K562 (cell line): ENCODE measurements at regions not wholly inside any gene's neighbourhood (a gene's known extent, or its start where the extent isn't known, plus 50 kb on each side); places are given as distances from the start of the nearest gene placed in this dataset.

Experiments
- ATAC-seq: fragments of 200-7000 bp; cut with Tn5 transposase; 3 replicates; pipeline ENCODE4 v1.9.1; 2020; ENCODE audit warnings: moderate library complexity
- BruUV-seq: library from RNA; stranded (reverse); fragments of 400-500 nt; replicated peaks from 2 replicates; lab custom pipeline; 2021; lab: Mats Ljungman, UMichigan
- CTCF ChIA-PET: fragments of 300-600 bp; formaldehyde crosslinking; extraction: SDS; loops from one replicate; lab custom pipeline; 2021; ENCODE audit warnings: low intra/inter-chr PET ratio; lab: Yijun Ruan, JAX
- POLR2A ChIA-PET: fragments of 300-600, 350-650 bp; sonication (Branson Sonifier 250); formaldehyde crosslinking; extraction: SDS; loops from one replicate; lab custom pipeline; 2021; ENCODE audit warnings: antibody characterized with exemption, inconsistent platforms; lab: Yijun Ruan, JAX
- DNase-seq, 4 experiments: peaks; one replicate each; pipeline versions ENCODE4 v3.0.0 to v3.0.0-alpha.2; 2011 to 2018; ENCODE audit warnings: low spot score in 3 of 4, mixed read lengths in 3 of 4; ENCODE audit errors: extremely low read depth in 1 of 4
- FAIRE-seq: peaks from 2 replicates; lab custom pipeline; 2011; peaks lifted over from hg19 to GRCh38; lab: Jason Lieb, UNC
- H2AFZ ChIP-seq: 2 replicates; pipeline ENCODE4 v1.6.0; 2011; ENCODE audit warnings: low read depth, low read length, control low read depth, inconsistent platforms
- H3K27ac ChIP-seq: fragments of 200-600 bp; 3 replicates; pipeline ENCODE4 v1.8.0; 2011; ENCODE audit warnings: low read depth, mild to moderate bottlenecking, control low read depth, inconsistent platforms, low read length, moderate library complexity, mixed read lengths; ENCODE audit errors: extremely low read depth
- H3K27me3 ChIP-seq, 2 experiments: fragments of 300-600 bp in 1 of 2; 2 replicates in 1 of 2; 3 replicates in 1 of 2; pipeline versions ENCODE4 v1.6.0 to v1.8.0; 2011; ENCODE audit warnings: inconsistent platforms in 2 of 2, low read length in 2 of 2, mild to moderate bottlenecking in 1 of 2, mixed read lengths in 1 of 2, moderate library complexity in 1 of 2; ENCODE audit not compliant: control insufficient read depth in 2 of 2, insufficient read depth in 2 of 2
- H3K36me3 ChIP-seq: fragments of 300-600 bp; 3 replicates; pipeline ENCODE4 v1.8.0; 2011; ENCODE audit warnings: mild to moderate bottlenecking, low read length, inconsistent platforms; ENCODE audit not compliant: control insufficient read depth, insufficient read depth
- H3K4me1 ChIP-seq, 2 experiments: fragments of 200-600 bp in 1 of 2; replicated peaks in 1 of 2; 2 replicates in 1 of 2; 3 replicates in 1 of 2; pipeline versions ENCODE4 v1.5.1 to v1.8.0; 2011; ENCODE audit warnings: inconsistent platforms in 2 of 2, low read length in 2 of 2, mild to moderate bottlenecking in 1 of 2, mixed read lengths in 1 of 2, moderate library complexity in 1 of 2; ENCODE audit not compliant: control insufficient read depth in 2 of 2, insufficient read depth in 2 of 2
- H3K4me2 ChIP-seq: 2 replicates; pipeline ENCODE4 v1.6.1; 2011; ENCODE audit warnings: low read length, control low read depth, inconsistent platforms, mixed read lengths; ENCODE audit not compliant: insufficient read depth
- H3K4me3 ChIP-seq: fragments of 200-600 bp; sonication (generic), shearing (Covaris generic); 2 replicates; pipeline ENCODE4 v1.5.1; 2016; ENCODE audit warnings: control low read depth, inconsistent platforms
- H3K79me2 ChIP-seq: fragments of 200-600 bp; 3 replicates; pipeline ENCODE4 v1.8.0; 2011; ENCODE audit warnings: low read length, inconsistent platforms; ENCODE audit not compliant: control insufficient read depth, insufficient read depth
- H3K9ac ChIP-seq, 2 experiments: 2 replicates each; pipeline versions ENCODE4 v1.6.0 to v1.6.1; 2011; ENCODE audit warnings: low read depth in 2 of 2, low read length in 2 of 2, control low read depth in 1 of 2, inconsistent platforms in 1 of 2, mild to moderate bottlenecking in 1 of 2, mixed read lengths in 1 of 2; ENCODE audit not compliant: insufficient read depth in 1 of 2
- H3K9me1 ChIP-seq: one replicate; pipeline ENCODE4 v1.6.0; 2011; ENCODE audit warnings: inconsistent platforms, mild to moderate bottlenecking, low read length, moderate library complexity; ENCODE audit not compliant: control insufficient read depth, insufficient read depth
- H3K9me3 ChIP-seq: replicated peaks from 2 replicates; pipeline ENCODE4 v1.5.1; 2011; ENCODE audit warnings: low read depth, low read length, inconsistent platforms; ENCODE audit not compliant: control insufficient read depth, insufficient read depth
- H4K20me1 ChIP-seq: replicated peaks from 2 replicates; pipeline ENCODE4 v1.6.1; 2011; ENCODE audit warnings: low read length, inconsistent platforms, mixed read lengths; ENCODE audit not compliant: control insufficient read depth, insufficient read depth
- CEBPB ChIP-seq: fragments of 450-650 bp; IDR thresholded peaks from 2 replicates; pipeline ENCODE4 v1.6.1; 2016; ENCODE audit warnings: missing genetic modification characterization, missing compliant biosample characterization
- CSDE1 ChIP-seq, 2 experiments: fragments of 450-650 bp; IDR thresholded peaks; 2 replicates each; pipeline ENCODE4 v1.6.1; 2016; ENCODE audit warnings: mild to moderate bottlenecking in 1 of 2
- GABPA ChIP-seq: fragments of 200-800 bp; sonication (Bioruptor generic); conservative IDR thresholded peaks from 2 replicates; pipeline ENCODE4 v1.6.1; 2016; ENCODE audit warnings: low read depth, missing genetic modification characterization, missing compliant biosample characterization
- PURB ChIP-seq: sonication (generic); formaldehyde crosslinking; IDR thresholded peaks from 2 replicates; pipeline ENCODE4 v1.9.0; 2021; ENCODE audit warnings: low read depth, mild to moderate bottlenecking, missing genetic modification reagents
- SMAD3 ChIP-seq: fragments of 450-650 bp; formaldehyde crosslinking; conservative IDR thresholded peaks from 2 replicates; pipeline ENCODE4 v1.4.0; 2020; ENCODE audit warnings: mild to moderate bottlenecking
- TOE1 ChIP-seq, 2 experiments: fragments of 450-650 bp in 1 of 2; sonication (generic) in 1 of 2; formaldehyde crosslinking in 1 of 2; IDR thresholded peaks; 2 replicates each; pipeline versions ENCODE4 v1.7.1 to v1.8.0; 2016 to 2022; ENCODE audit warnings: borderline replicate concordance in 2 of 2, mild to moderate bottlenecking in 2 of 2, antibody characterized with exemption in 1 of 2, inconsistent platforms in 1 of 2, low read depth in 1 of 2, missing genetic modification reagents in 1 of 2, moderate library complexity in 1 of 2
- WGBS: fragments of 100-300 bp; shearing (Covaris generic); methylation state at CpG from one replicate; pipeline ENCODE4 v1.1.6; 2016; ENCODE audit warnings: low coverage, mixed read lengths; ENCODE audit not compliant: insufficient coverage; ENCODE audit errors: missing lambda C conversion rate; 5-methylcytosine and 5-hydroxymethylcytosine counted together
- in situ Hi-C: fragments of 300-500 bp; cut with MboI; formaldehyde crosslinking; loops from 4 replicates; pipeline ENCODE4 v1.15.0; 2018; ENCODE audit warnings: inconsistent platforms, mixed read lengths
- intact Hi-C: fragments of 100-400 bp; cut with micrococcal nuclease; formaldehyde crosslinking; loops from 2 replicates; pipeline ENCODE4 v1.14.2; 2022
- TF ChIP-seq, protein P1 (sequence below), 2 experiments: fragments of 450-650 bp in 1 of 2; sonication (generic) in 1 of 2; formaldehyde crosslinking; conservative IDR thresholded peaks; 2 replicates each; pipeline versions ENCODE4 v1.4.0 to v1.8.1; 2020 to 2022; ENCODE audit warnings: mild to moderate bottlenecking in 1 of 2, missing genetic modification reagents in 1 of 2
- TF ChIP-seq, protein P2 (sequence below): fragments of 200-400 bp; formaldehyde crosslinking; IDR thresholded peaks from 2 replicates; pipeline ENCODE4 v1.6.1; 2017; ENCODE audit warnings: mild to moderate bottlenecking, low read depth, low read length, moderate library complexity
- TF ChIP-seq, protein P3 (sequence below): fragments of 450-650 bp; IDR thresholded peaks from 2 replicates; pipeline ENCODE4 v1.6.1; 2014; ENCODE audit warnings: low read depth, mild to moderate bottlenecking, moderate library complexity, borderline replicate concordance

DNA sequence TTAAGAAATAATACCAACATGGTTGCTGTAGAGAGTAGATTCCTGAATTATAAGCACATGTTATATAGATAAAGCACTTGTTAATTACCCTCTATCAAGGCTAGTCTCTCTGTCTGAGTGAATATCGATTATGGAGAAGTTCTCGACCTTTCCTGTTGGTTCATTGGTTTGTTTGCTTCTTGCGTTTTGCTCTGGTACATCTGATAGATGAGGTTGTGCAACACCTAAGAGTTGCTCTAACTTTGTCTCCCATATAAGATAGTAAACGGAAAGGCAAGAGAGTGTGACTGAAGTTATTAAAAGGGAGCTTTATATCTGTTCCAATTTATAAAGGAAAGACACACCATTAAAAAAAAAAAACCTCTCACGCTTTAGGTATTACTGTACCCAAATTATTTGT is 69.0 kb downstream of the PYDC2 start:
- Histone ChIP-seq H2AFZ (no peak overlapping the region), H3K9me1 (no peaks in the 10 kb centered on the region), H3K4me1 (no peaks in the 10 kb centered on the region), H3K27ac (no peak overlapping the region), H3K9me3 (no peaks in the 10 kb centered on the region), H3K27me3 (no peaks in the 10 kb centered on the region), H3K9ac (no peak overlapping the region), H3K4me2 (no peak overlapping the region), H3K79me2 (no peaks in the 10 kb centered on the region), H4K20me1 (no peaks in the 10 kb centered on the region), H3K36me3 (no peaks in the 10 kb centered on the region; the same call in 2 of the 3 replicates), H3K4me3 (no peak overlapping the region)
- in situ Hi-C loops, result no loop called here
- ChIA-PET CTCF (no interaction called here), POLR2A (no interaction called here)
- DNase-seq (no peak), FAIRE-seq (no peak), ATAC-seq (no peak)
- intact Hi-C loops, result no loop called here
- TF ChIP-seq, protein P1, sequence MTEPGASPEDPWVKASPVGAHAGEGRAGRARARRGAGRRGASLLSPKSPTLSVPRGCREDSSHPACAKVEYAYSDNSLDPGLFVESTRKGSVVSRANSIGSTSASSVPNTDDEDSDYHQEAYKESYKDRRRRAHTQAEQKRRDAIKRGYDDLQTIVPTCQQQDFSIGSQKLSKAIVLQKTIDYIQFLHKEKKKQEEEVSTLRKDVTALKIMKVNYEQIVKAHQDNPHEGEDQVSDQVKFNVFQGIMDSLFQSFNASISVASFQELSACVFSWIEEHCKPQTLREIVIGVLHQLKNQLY (CRISPR knock-in tag; conservative IDR thresholded peaks at IDR 0.05), result no peak
- no peak for TF ChIP-seq TOE1 (IDR thresholded peaks at IDR 0.05; ENCODE audit: borderline replicate concordance)
- no peak for TF ChIP-seq TOE1 (CRISPR knock-in tag; IDR thresholded peaks at IDR 0.05; ENCODE audit: borderline replicate concordance, low read depth)
- TF ChIP-seq CEBPB (tag), result peak; percentile 30; the same call in 1 of the 2 replicates
- BruUV-seq, result no TSS peak
- 80% methylated on average over 5 of the region's 5 CpGs for WGBS

DNA sequence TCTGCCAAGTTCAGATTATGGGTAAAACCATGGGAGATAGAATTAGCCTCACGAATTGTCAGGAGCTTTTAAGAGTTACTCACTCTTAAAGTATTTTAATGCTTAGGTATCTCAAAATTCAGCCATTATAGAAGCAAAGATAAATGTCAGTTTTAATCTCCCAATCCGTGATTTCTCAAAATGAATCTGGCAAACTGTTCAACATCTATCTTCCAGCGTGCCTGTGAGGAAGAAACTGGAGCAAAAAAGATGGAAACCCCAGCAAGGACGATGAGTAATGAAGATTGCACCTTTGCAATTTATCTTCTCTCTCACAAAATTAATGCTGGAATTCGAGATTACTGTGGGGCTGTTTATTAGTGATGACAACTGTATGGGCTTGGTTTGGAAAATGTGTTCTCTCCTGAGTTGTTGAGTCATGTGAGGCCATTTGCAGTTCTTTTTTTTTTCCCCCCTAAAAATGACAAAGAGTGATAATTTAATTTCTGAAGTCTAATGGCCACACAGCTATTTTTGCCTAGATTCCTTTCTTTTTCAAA is 70.5 kb downstream of the PYDC2 start:
- FAIRE-seq, result peak; percentile 15
- no peaks in the 10 kb centered on the region for H4K20me1 ChIP-seq
- H3K4me3 ChIP-seq, result no peak overlapping the region
- no peaks in the 10 kb centered on the region for H3K27me3 ChIP-seq
- no peak for ATAC-seq
- no peak overlapping the region for H3K9ac ChIP-seq
- no peak overlapping the region for H3K4me2 ChIP-seq
- H3K79me2 ChIP-seq, result no peaks in the 10 kb centered on the region
- intact Hi-C loops, result no loop called here
- H3K9me3 ChIP-seq, result no peaks in the 10 kb centered on the region
- no peak overlapping the region for H3K27ac ChIP-seq
- no peaks in the 10 kb centered on the region; the same call in 2 of the 3 replicates for H3K36me3 ChIP-seq
- POLR2A ChIA-PET, result no interaction called here
- H3K4me1 ChIP-seq, result no peaks in the 10 kb centered on the region
- BruUV-seq, result no TSS peak
- H3K9me1 ChIP-seq, result no peaks in the 10 kb centered on the region
- WGBS, result 64% methylated on average over 5 of the region's 5 CpGs
- CTCF ChIA-PET, result no interaction called here
- in situ Hi-C loops, result no loop called here
- DNase-seq, result no peak
- no peak overlapping the region for H2AFZ ChIP-seq
- TF ChIP-seq PURB (CRISPR knock-in tag) (no peak), SMAD3 (CRISPR knock-in tag) (no peak), GABPA (tag) (no peak), CSDE1 (IDR thresholded peaks at IDR 0.05) (no peak)
- TF ChIP-seq, protein P2, sequence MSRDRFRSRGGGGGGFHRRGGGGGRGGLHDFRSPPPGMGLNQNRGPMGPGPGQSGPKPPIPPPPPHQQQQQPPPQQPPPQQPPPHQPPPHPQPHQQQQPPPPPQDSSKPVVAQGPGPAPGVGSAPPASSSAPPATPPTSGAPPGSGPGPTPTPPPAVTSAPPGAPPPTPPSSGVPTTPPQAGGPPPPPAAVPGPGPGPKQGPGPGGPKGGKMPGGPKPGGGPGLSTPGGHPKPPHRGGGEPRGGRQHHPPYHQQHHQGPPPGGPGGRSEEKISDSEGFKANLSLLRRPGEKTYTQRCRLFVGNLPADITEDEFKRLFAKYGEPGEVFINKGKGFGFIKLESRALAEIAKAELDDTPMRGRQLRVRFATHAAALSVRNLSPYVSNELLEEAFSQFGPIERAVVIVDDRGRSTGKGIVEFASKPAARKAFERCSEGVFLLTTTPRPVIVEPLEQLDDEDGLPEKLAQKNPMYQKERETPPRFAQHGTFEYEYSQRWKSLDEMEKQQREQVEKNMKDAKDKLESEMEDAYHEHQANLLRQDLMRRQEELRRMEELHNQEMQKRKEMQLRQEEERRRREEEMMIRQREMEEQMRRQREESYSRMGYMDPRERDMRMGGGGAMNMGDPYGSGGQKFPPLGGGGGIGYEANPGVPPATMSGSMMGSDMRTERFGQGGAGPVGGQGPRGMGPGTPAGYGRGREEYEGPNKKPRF, result no peak
- TF ChIP-seq, protein P3, sequence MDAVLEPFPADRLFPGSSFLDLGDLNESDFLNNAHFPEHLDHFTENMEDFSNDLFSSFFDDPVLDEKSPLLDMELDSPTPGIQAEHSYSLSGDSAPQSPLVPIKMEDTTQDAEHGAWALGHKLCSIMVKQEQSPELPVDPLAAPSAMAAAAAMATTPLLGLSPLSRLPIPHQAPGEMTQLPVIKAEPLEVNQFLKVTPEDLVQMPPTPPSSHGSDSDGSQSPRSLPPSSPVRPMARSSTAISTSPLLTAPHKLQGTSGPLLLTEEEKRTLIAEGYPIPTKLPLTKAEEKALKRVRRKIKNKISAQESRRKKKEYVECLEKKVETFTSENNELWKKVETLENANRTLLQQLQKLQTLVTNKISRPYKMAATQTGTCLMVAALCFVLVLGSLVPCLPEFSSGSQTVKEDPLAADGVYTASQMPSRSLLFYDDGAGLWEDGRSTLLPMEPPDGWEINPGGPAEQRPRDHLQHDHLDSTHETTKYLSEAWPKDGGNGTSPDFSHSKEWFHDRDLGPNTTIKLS, result no peak
